KG1 (cell line): ENCODE measurements at regions not wholly inside any gene's neighbourhood (a gene's known extent, or its start where the extent isn't known, plus 50 kb on each side); places are given as distances from the start of the nearest gene placed in this dataset.
"Not testable (repeated sequence)": the region's sequence is repeated elsewhere in the genome, so short reads cannot be mapped to it uniquely, and the experiment has no call there.

ENCODE experiments used
- DNase-seq: peaks from one replicate; lab custom pipeline; 2025; lab: John Stamatoyannopoulos, UW

- no peak for DNase-seq
These were observed 286.4 kb downstream of the PRDM5 start for GRCh38 chr4:120636120-120636630.

- DNase-seq: no peak
These were observed 288.7 kb downstream of the PRDM5 start for GRCh38 chr4:120633810-120634209.

GRCh38 chr4:120630427-120630826, 292.1 kb downstream of the PRDM5 start:
- DNase-seq: no peak

GRCh38 chr4:120629546-120630108, 292.9 kb downstream of the PRDM5 start:
- DNase-seq: no peak

- no peak for DNase-seq
These were observed 299.9 kb downstream of the PRDM5 start for GRCh38 chr4:120622601-120623000.

- DNase-seq: no peak
These were observed 305.4 kb downstream of the PRDM5 start for GRCh38 chr4:120617171-120617570.

- DNase-seq: no peak
These were observed 306.5 kb downstream of the PRDM5 start for GRCh38 chr4:120616041-120616440.

GRCh38 chr4:120613778-120614177, 308.7 kb downstream of the PRDM5 start:
- DNase-seq: no peak

GRCh38 chr4:120611092-120611491, 311.4 kb downstream of the PRDM5 start:
- no peak for DNase-seq

- no peak for DNase-seq
These were observed 331.5 kb downstream of the PRDM5 start for GRCh38 chr4:120591038-120591437.

- DNase-seq: no peak
These were observed 332.7 kb downstream of the PRDM5 start for GRCh38 chr4:120589787-120590186.

- no peak for DNase-seq
These were observed 353.8 kb downstream of the PRDM5 start for GRCh38 chr4:120568731-120569130.

- no peak for DNase-seq
These were observed 360.9 kb downstream of the PRDM5 start for GRCh38 chr4:120561648-120562047.

GRCh38 chr4:120557372-120557771, 365.2 kb downstream of the PRDM5 start:
- no peak for DNase-seq

- no peak for DNase-seq
These were observed 367.5 kb downstream of the PRDM5 start for GRCh38 chr4:120555058-120555457.

GRCh38 chr4:120554086-120554485, 368.4 kb downstream of the PRDM5 start:
- no peak for DNase-seq

- DNase-seq: not testable (repeated sequence)
These were observed 371.8 kb downstream of the PRDM5 start for GRCh38 chr4:120550624-120551220.

GRCh38 chr4:120549011-120549570, 373.4 kb downstream of the PRDM5 start:
- no peak for DNase-seq

- DNase-seq: no peak
These were observed 377.1 kb downstream of the PRDM5 start for GRCh38 chr4:120545391-120545790.

GRCh38 chr4:120544838-120545237, 377.7 kb downstream of the PRDM5 start:
- no peak for DNase-seq

- no peak for DNase-seq
These were observed 381.9 kb downstream of the PRDM5 start for GRCh38 chr4:120540625-120541024.

- DNase-seq: no peak
These were observed 385.6 kb downstream of the PRDM5 start for GRCh38 chr4:120536884-120537283.

GRCh38 chr4:120528428-120528827, 394.1 kb downstream of the PRDM5 start:
- no peak for DNase-seq

GRCh38 chr4:120526033-120526432, 396.5 kb downstream of the PRDM5 start:
- no peak for DNase-seq
